ENCODE measurements at regions not wholly inside any gene's neighbourhood (a gene's known extent, or its start where the extent isn't known, plus 50 kb on each side); places are given as distances from the start of the nearest gene placed in this dataset.

DNA sequence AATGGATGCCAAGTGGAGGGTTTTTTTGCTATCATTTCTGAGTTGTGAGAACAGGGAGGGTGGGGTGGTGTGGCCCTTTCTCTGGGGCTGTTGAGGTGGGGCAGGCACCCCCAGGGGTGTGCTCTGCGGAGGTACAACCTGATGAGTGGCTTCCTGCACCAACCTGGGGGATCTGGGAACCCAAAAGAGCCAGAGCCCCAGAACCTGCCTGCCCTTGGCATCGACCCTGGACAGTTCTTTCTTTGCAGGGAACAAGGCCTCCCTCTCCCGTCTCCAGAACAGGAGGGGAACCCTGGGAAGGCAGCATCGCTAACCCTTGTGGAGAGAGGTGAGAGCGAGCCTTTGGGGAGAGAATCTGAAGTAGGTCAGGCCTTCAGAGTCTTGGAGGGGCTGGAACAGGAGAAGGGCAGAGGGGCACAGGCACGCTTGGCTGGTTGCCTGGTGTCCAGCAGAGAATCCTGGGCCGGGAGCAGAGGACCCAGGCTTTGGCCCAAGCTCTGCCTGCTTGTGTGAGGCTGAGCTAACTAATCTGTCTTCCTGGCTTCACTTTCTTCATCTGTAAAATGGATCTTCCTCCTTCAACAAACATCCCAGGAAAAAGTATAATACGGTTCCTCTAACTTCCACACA lies 84.9 kb downstream of the RHOB start:
- no peak overlapping the region for H3K4me3 ChIP-seq
- H3K27me3 ChIP-seq, result no peaks in the 10 kb centered on the region
- no peaks in the 10 kb centered on the region for H3K36me3 ChIP-seq
- TF ChIP-seq Cebpa-rat (IDR thresholded peaks at IDR 0.05), result no peak
- no peaks in the 10 kb centered on the region for H3K9me3 ChIP-seq
- H3K9ac ChIP-seq, result 0 out of 2 replicates have a peak overlapping the region, but pooled peaks have one; percentile 25
- H3K4me2 ChIP-seq, result peak overlapping the region; percentile 59
- H3K4me1 ChIP-seq, result peaks cover 95% of the 10 kb centered on the region
- H3K27ac ChIP-seq, result no peak overlapping the region
- H4K20me1 ChIP-seq, result no peaks in the 10 kb centered on the region

DNA sequence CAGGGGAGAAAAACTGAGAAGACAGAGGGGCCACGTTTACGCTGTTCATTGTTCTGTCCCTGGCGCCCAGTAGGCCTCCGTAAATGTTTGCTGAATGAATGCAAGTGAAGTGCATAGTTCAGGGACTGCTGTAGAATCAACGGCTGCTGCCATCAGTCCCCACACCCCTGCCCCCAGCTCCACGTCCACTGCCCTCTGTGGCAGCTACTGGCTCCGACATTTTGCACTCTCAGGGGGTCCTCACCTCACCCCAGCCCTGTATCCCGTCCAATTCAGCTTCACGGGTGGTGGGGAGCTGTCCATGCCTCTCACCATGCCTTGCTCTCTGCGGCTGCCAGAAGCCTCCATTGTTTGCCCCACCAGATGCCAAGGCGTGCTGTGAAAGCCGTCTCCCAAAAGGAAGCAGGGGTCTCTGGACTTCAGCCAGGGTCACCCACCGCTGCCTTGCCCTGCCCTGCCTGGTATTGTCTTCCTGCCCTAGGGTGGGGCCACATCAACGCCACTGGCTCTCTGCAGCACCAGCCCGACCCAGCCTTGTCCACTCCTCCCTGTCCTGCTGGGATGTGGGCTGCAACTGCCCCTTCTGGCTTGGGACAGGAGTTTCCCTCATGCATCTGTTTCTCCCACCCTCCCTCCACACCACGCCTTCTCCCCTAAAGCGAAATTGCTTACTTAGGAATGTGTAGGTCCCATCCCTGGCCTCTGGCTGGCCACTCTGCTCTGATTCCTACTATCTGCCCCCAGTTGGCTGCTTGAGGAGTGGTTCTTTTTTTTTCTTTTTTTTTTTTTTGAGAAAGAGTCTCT lies 86.0 kb downstream of the RHOB start:
- Histone ChIP-seq H3K27me3 (no peaks in the 10 kb centered on the region), H3K4me2 (peak overlapping the region; percentile 59), H3K9ac (no peak overlapping the region), H3K27ac (no peak overlapping the region), H3K4me1 (peaks cover 95% of the 10 kb centered on the region), H4K20me1 (no peaks in the 10 kb centered on the region), H3K36me3 (no peaks in the 10 kb centered on the region), H3K9me3 (no peaks in the 10 kb centered on the region), H3K4me3 (no peak overlapping the region)
- TF ChIP-seq Cebpa-rat (IDR thresholded peaks at IDR 0.05), result no peak

- H4K20me1 ChIP-seq, result no peaks in the 10 kb centered on the region
- no peaks in the 10 kb centered on the region for H3K36me3 ChIP-seq
- H3K4me3 ChIP-seq, result no peak overlapping the region
- peaks cover 95% of the 10 kb centered on the region for H3K4me1 ChIP-seq
- TF ChIP-seq Cebpa-rat (IDR thresholded peaks at IDR 0.05), result no peak
- no peak overlapping the region for H3K27ac ChIP-seq
- peak overlapping the region; percentile 59 for H3K4me2 ChIP-seq
- no peaks in the 10 kb centered on the region for H3K9me3 ChIP-seq
- H3K27me3 ChIP-seq, result no peaks in the 10 kb centered on the region
- no peak overlapping the region for H3K9ac ChIP-seq
These were observed 87.2 kb downstream of the RHOB start for GRCh38 chr2:20533993-20534622.

GRCh38 chr2:20534913-20535801 lies 88.3 kb downstream of the RHOB start:
- H3K27me3 ChIP-seq, result no peaks in the 10 kb centered on the region
- peaks cover 100% of the 10 kb centered on the region for H3K4me1 ChIP-seq
- H3K9ac ChIP-seq, result no peak overlapping the region
- no peaks in the 10 kb centered on the region for H3K9me3 ChIP-seq
- peak overlapping the region; percentile 59 for H3K4me2 ChIP-seq
- TF ChIP-seq Cebpa-rat (IDR thresholded peaks at IDR 0.05), result no peak
- no peak overlapping the region for H3K4me3 ChIP-seq
- H4K20me1 ChIP-seq, result no peaks in the 10 kb centered on the region
- H3K36me3 ChIP-seq, result no peaks in the 10 kb centered on the region
- peak overlapping the region; percentile 14; the same call in 1 of the 2 replicates for H3K27ac ChIP-seq

- Histone ChIP-seq H3K27me3 (no peaks in the 10 kb centered on the region), H3K27ac (peak overlapping the region; percentile 78; the same call in 1 of the 2 replicates), H4K20me1 (no peaks in the 10 kb centered on the region), H3K4me2 (peak overlapping the region; percentile 83), H3K4me3 (no peak overlapping the region), H3K4me1 (peaks cover 100% of the 10 kb centered on the region), H3K9me3 (no peaks in the 10 kb centered on the region), H3K9ac (peak overlapping the region; percentile 17; the same call in 1 of the 2 replicates), H3K36me3 (no peaks in the 10 kb centered on the region)
- no peak for TF ChIP-seq Cebpa-rat (IDR thresholded peaks at IDR 0.05)
These were observed 89.9 kb downstream of the RHOB start for GRCh38 chr2:20536619-20537422.

- Histone ChIP-seq H3K36me3 (no peaks in the 10 kb centered on the region), H3K9me3 (no peaks in the 10 kb centered on the region), H3K27ac (peak overlapping the region; percentile 78), H3K4me1 (peaks cover 96% of the 10 kb centered on the region), H3K4me3 (0 out of 2 replicates have a peak overlapping the region, but pooled peaks have one; percentile 5), H3K4me2 (peak overlapping the region; percentile 83), H3K9ac (peak overlapping the region; percentile 33; the same call in 1 of the 2 replicates), H4K20me1 (no peaks in the 10 kb centered on the region), H3K27me3 (no peaks in the 10 kb centered on the region; the same call in 1 of the 2 replicates)
- TF ChIP-seq Cebpa-rat (IDR thresholded peaks at IDR 0.05), result no peak
These were observed 90.8 kb downstream of the RHOB start for GRCh38 chr2:20537423-20538307.

DNA sequence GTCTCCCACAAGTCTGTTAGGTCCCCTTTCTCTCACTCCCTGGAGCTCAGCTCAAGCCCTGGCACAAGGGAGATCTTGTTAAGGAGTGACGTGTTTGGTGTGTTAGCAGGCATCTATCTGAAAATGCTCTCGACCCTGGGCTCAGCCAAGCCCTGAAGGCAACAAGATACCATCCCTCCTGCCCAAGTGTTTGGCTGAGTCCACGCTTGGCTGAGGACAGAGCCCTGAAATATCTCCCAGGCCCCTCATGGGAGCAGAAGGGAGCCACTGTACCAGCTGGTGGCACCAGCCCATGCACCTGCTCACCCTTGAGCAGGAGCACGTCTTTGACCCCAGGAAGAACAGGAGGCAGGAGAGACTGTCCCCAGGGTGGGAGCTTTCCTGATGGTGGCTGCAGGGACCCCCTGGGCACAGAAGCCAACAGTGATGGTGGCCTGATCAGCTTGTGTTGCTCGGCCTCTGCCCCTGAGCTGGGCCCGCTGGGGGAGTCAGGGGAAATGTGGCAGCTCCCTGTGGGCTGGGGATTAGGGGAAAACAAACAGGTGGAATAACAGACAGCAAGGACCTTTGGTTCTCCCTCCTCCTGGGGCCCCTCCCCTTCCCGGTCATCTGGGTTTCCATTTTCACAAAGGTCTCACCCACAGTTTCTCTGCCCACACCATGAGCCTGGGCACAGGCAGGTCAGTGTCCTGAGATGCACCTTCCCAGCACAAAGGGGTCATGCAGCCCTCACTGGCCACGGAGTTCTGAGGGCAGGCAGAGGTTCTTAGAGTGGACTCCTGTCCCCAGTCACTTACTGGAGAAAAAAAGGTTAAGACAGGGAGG lies 91.6 kb downstream of the RHOB start:
- Histone ChIP-seq H3K9ac (peak overlapping the region; percentile 33; the same call in 1 of the 2 replicates), H3K4me2 (peak overlapping the region; percentile 83)
- TF ChIP-seq Cebpa-rat (IDR thresholded peaks at IDR 0.05), result no peak

More for the DNA sequence above, 91.6 kb downstream of the RHOB start:
- H3K36me3 ChIP-seq, result no peaks in the 10 kb centered on the region
- H3K27ac ChIP-seq, result peak overlapping the region; percentile 78
- 0 out of 2 replicates have a peak overlapping the region, but pooled peaks have one; percentile 5 for H3K4me3 ChIP-seq
- H3K9me3 ChIP-seq, result no peaks in the 10 kb centered on the region
- no peaks in the 10 kb centered on the region; the same call in 1 of the 2 replicates for H3K27me3 ChIP-seq
- H4K20me1 ChIP-seq, result no peaks in the 10 kb centered on the region
- H3K4me1 ChIP-seq, result peaks cover 96% of the 10 kb centered on the region
